GM21723 (cell line): ENCODE measurements at regions not wholly inside any gene's neighbourhood (a gene's known extent, or its start where the extent isn't known, plus 50 kb on each side); places are given as distances from the start of the nearest gene placed in this dataset.

Experiments
- ATAC-seq: cut with Tn5 transposase; IDR thresholded peaks from one replicate; pipeline ENCODE4 v1.9.1; 2021; ENCODE audit warnings: mild to moderate bottlenecking, moderate library complexity; ENCODE audit not compliant: unreplicated experiment

- ATAC-seq = no peak
Observed at GRCh38 chr2:107197594-107198294, 311.8 kb upstream of the ST6GAL2 start.

GRCh38 chr2:107202962-107203591 lies 317.1 kb upstream of the ST6GAL2 start:
- ATAC-seq = no peak

GRCh38 chr2:107215401-107216350 lies 329.7 kb upstream of the ST6GAL2 start:
- no peak for ATAC-seq

- no peak for ATAC-seq
Observed at GRCh38 chr2:107218208-107218607, 332.2 kb upstream of the ST6GAL2 start.

- no peak for ATAC-seq
Observed at GRCh38 chr2:107222466-107222865, 336.5 kb upstream of the ST6GAL2 start.

GRCh38 chr2:107235491-107236254 lies 349.7 kb upstream of the ST6GAL2 start:
- no peak for ATAC-seq

- no peak for ATAC-seq
Observed at GRCh38 chr2:107242811-107243210, 356.8 kb upstream of the ST6GAL2 start.

GRCh38 chr2:107248932-107249331 lies 363.0 kb upstream of the ST6GAL2 start:
- no peak for ATAC-seq

- no peak for ATAC-seq
Observed at GRCh38 chr2:107255744-107256143, 369.8 kb upstream of the ST6GAL2 start.

GRCh38 chr2:107258531-107259407 lies 372.8 kb upstream of the ST6GAL2 start:
- no peak for ATAC-seq

- ATAC-seq = no peak
Observed at GRCh38 chr2:107259408-107260195, 373.6 kb upstream of the ST6GAL2 start.

- ATAC-seq = no peak
Observed at GRCh38 chr2:107263628-107264027, 377.7 kb upstream of the ST6GAL2 start.

GRCh38 chr2:107264184-107264583 lies 378.2 kb upstream of the ST6GAL2 start:
- ATAC-seq = no peak

GRCh38 chr2:107266555-107266954 lies 380.6 kb upstream of the ST6GAL2 start:
- ATAC-seq = no peak

- no peak for ATAC-seq
Observed at GRCh38 chr2:107267086-107267485, 381.1 kb upstream of the ST6GAL2 start.

GRCh38 chr2:107276034-107276433 lies 390.1 kb upstream of the ST6GAL2 start:
- ATAC-seq = no peak

- ATAC-seq = no peak
Observed at GRCh38 chr2:107278672-107279071, 392.7 kb upstream of the ST6GAL2 start.

- ATAC-seq = no peak
Observed at GRCh38 chr2:107281637-107282036, 395.7 kb upstream of the ST6GAL2 start.

GRCh38 chr2:107282135-107282534 lies 396.2 kb upstream of the ST6GAL2 start:
- ATAC-seq = no peak
